T-helper 17 cell (primary cell): ENCODE measurements at regions not wholly inside any gene's neighbourhood (a gene's known extent, or its start where the extent isn't known, plus 50 kb on each side); places are given as distances from the start of the nearest gene placed in this dataset.
"Not testable (repeated sequence)": the region's sequence is repeated elsewhere in the genome, so short reads cannot be mapped to it uniquely, and the experiment has no call there.

Source experiments
- ATAC-seq: fragments of 150-1000 bp; cut with Tn5 transposase; 2 replicates; pipeline ENCODE4 v1.10.0; 2021; ENCODE audit warnings: mild to moderate bottlenecking, moderate library complexity
- DNase-seq, 3 donors: peaks; one replicate each; pipeline versions ENCODE4 v3.0.0 to v3.0.0-alpha.2; 2020 to 2021
- H3K9me3 ChIP-seq: one replicate; pipeline ENCODE4 v1.7.0; 2013; ENCODE audit warnings: low read length, mild to moderate bottlenecking; ENCODE audit not compliant: control insufficient read depth, poor library complexity, severe bottlenecking
- H3K27ac Mint-ChIP-seq: one replicate; pipeline ENCODE4 v1.8.0; 2022; ENCODE audit warnings: mild to moderate bottlenecking, moderate library complexity, mixed read lengths
- H3K27me3 Mint-ChIP-seq: one replicate; pipeline ENCODE4 v1.8.0; 2022; ENCODE audit warnings: mixed read lengths
- H3K36me3 Mint-ChIP-seq: one replicate; pipeline ENCODE4 v1.8.0; 2022; ENCODE audit warnings: low read depth, mixed read lengths
- H3K4me1 Mint-ChIP-seq: one replicate; pipeline ENCODE4 v1.8.0; 2022; ENCODE audit warnings: mild to moderate bottlenecking, mixed read lengths
- H3K4me3 Mint-ChIP-seq: one replicate; pipeline ENCODE4 v1.8.0; 2022; ENCODE audit warnings: mild to moderate bottlenecking, moderate library complexity, mixed read lengths

- no peak for DNase-seq
- no peaks in the 10 kb centered on the region for H3K4me1 Mint-ChIP-seq
- peak; percentile 50 for ATAC-seq
- no peaks in the 10 kb centered on the region for H3K36me3 Mint-ChIP-seq
- H3K27ac Mint-ChIP-seq = no peak overlapping the region
- H3K4me3 Mint-ChIP-seq = no peak overlapping the region
- no peaks in the 10 kb centered on the region for H3K27me3 Mint-ChIP-seq
- no peaks in the 10 kb centered on the region for H3K9me3 ChIP-seq
Observed at GRCh38 chr3:87503900-87504498, 227.6 kb upstream of the POU1F1 start.

- no peak overlapping the region for H3K4me3 Mint-ChIP-seq
- peak overlapping the region; percentile 41 for H3K27ac Mint-ChIP-seq
- H3K27me3 Mint-ChIP-seq = no peaks in the 10 kb centered on the region
- no peaks in the 10 kb centered on the region for H3K36me3 Mint-ChIP-seq
- H3K9me3 ChIP-seq = no peaks in the 10 kb centered on the region
- H3K4me1 Mint-ChIP-seq = no peaks in the 10 kb centered on the region
- ATAC-seq = no peak
- no peak for DNase-seq
Observed at GRCh38 chr3:87501076-87501475, 224.7 kb upstream of the POU1F1 start.

GRCh38 chr3:87498358-87499080 lies 222.1 kb upstream of the POU1F1 start:
- H3K4me1 Mint-ChIP-seq = no peaks in the 10 kb centered on the region
- H3K9me3 ChIP-seq = no peaks in the 10 kb centered on the region
- H3K4me3 Mint-ChIP-seq = no peak overlapping the region
- H3K27ac Mint-ChIP-seq = no peak overlapping the region
- DNase-seq = no peak
- no peaks in the 10 kb centered on the region for H3K36me3 Mint-ChIP-seq
- H3K27me3 Mint-ChIP-seq = no peaks in the 10 kb centered on the region
- ATAC-seq = no peak

- H3K4me1 Mint-ChIP-seq = no peaks in the 10 kb centered on the region
- H3K4me3 Mint-ChIP-seq = no peak overlapping the region
- no peaks in the 10 kb centered on the region for H3K9me3 ChIP-seq
- no peak overlapping the region for H3K27ac Mint-ChIP-seq
- no peak for ATAC-seq
- H3K27me3 Mint-ChIP-seq = no peaks in the 10 kb centered on the region
- no peaks in the 10 kb centered on the region for H3K36me3 Mint-ChIP-seq
- no peak for DNase-seq
Observed at GRCh38 chr3:87495938-87496337, 219.6 kb upstream of the POU1F1 start.

- no peaks in the 10 kb centered on the region for H3K4me1 Mint-ChIP-seq
- no peak for ATAC-seq
- H3K27ac Mint-ChIP-seq = no peak overlapping the region
- H3K27me3 Mint-ChIP-seq = no peaks in the 10 kb centered on the region
- no peaks in the 10 kb centered on the region for H3K36me3 Mint-ChIP-seq
- H3K4me3 Mint-ChIP-seq = no peak overlapping the region
- H3K9me3 ChIP-seq = no peaks in the 10 kb centered on the region
- DNase-seq = no peak
Observed at GRCh38 chr3:87494264-87494663, 217.9 kb upstream of the POU1F1 start.

- no peaks in the 10 kb centered on the region for H3K9me3 ChIP-seq
- H3K4me3 Mint-ChIP-seq = no peak overlapping the region
- H3K27me3 Mint-ChIP-seq = no peaks in the 10 kb centered on the region
- H3K4me1 Mint-ChIP-seq = no peaks in the 10 kb centered on the region
- DNase-seq = no peak
- no peaks in the 10 kb centered on the region for H3K36me3 Mint-ChIP-seq
- ATAC-seq = no peak
- H3K27ac Mint-ChIP-seq = no peak overlapping the region
Observed at GRCh38 chr3:87491843-87492242, 215.5 kb upstream of the POU1F1 start.

GRCh38 chr3:87489892-87490291 lies 213.5 kb upstream of the POU1F1 start:
- H3K27ac Mint-ChIP-seq = no peak overlapping the region
- ATAC-seq = no peak
- H3K27me3 Mint-ChIP-seq = no peaks in the 10 kb centered on the region
- H3K9me3 ChIP-seq = no peaks in the 10 kb centered on the region
- DNase-seq = no peak
- no peak overlapping the region for H3K4me3 Mint-ChIP-seq
- no peaks in the 10 kb centered on the region for H3K4me1 Mint-ChIP-seq
- H3K36me3 Mint-ChIP-seq = no peaks in the 10 kb centered on the region

- ATAC-seq (no peak), DNase-seq (no peak)
- no peaks in the 10 kb centered on the region for H3K9me3 ChIP-seq
- no peak overlapping the region for H3K27ac Mint-ChIP-seq
- H3K4me1 Mint-ChIP-seq = no peaks in the 10 kb centered on the region
- H3K4me3 Mint-ChIP-seq = no peak overlapping the region
- no peaks in the 10 kb centered on the region for H3K36me3 Mint-ChIP-seq
- H3K27me3 Mint-ChIP-seq = no peaks in the 10 kb centered on the region
Observed at GRCh38 chr3:87488765-87489164, 212.4 kb upstream of the POU1F1 start.

GRCh38 chr3:87486635-87487034 lies 210.3 kb upstream of the POU1F1 start:
- H3K27me3 Mint-ChIP-seq, H3K9me3 ChIP-seq, H3K4me1 Mint-ChIP-seq, H3K36me3 Mint-ChIP-seq, H3K27ac Mint-ChIP-seq, ATAC-seq, H3K4me3 Mint-ChIP-seq, DNase-seq: not testable (repeated sequence)

GRCh38 chr3:87486115-87486514 lies 209.7 kb upstream of the POU1F1 start:
- H3K27ac Mint-ChIP-seq = no peak overlapping the region

GRCh38 chr3:87478716-87479115 lies 202.3 kb upstream of the POU1F1 start:
- no peak overlapping the region for H3K4me3 Mint-ChIP-seq
- H3K9me3 ChIP-seq = no peaks in the 10 kb centered on the region
- no peaks in the 10 kb centered on the region for H3K36me3 Mint-ChIP-seq
- ATAC-seq = no peak
- DNase-seq = no peak
- H3K4me1 Mint-ChIP-seq = no peaks in the 10 kb centered on the region
- no peaks in the 10 kb centered on the region for H3K27me3 Mint-ChIP-seq
- H3K27ac Mint-ChIP-seq = no peak overlapping the region

More at GRCh38 chr3:87486115-87486514, 209.7 kb upstream of the POU1F1 start:
- ATAC-seq (no peak), DNase-seq (no peak)
- Mint-ChIP-seq H3K4me1 (no peaks in the 10 kb centered on the region), H3K36me3 (no peaks in the 10 kb centered on the region), H3K27me3 (no peaks in the 10 kb centered on the region), H3K4me3 (no peak overlapping the region)
- H3K9me3 ChIP-seq = no peaks in the 10 kb centered on the region

- Mint-ChIP-seq H3K27me3 (no peaks in the 10 kb centered on the region), H3K36me3 (no peaks in the 10 kb centered on the region), H3K27ac (no peak overlapping the region), H3K4me1 (no peaks in the 10 kb centered on the region), H3K4me3 (no peak overlapping the region)
- no peak for ATAC-seq
- DNase-seq = no peak
- no peaks in the 10 kb centered on the region for H3K9me3 ChIP-seq
Observed at GRCh38 chr3:87473944-87474343, 197.6 kb upstream of the POU1F1 start.

- H3K27ac Mint-ChIP-seq = no peak overlapping the region
- no peaks in the 10 kb centered on the region for H3K27me3 Mint-ChIP-seq
- no peak for ATAC-seq
Observed at GRCh38 chr3:87468938-87469337, 192.6 kb upstream of the POU1F1 start.

GRCh38 chr3:87468235-87468634 lies 191.9 kb upstream of the POU1F1 start:
- Mint-ChIP-seq H3K27me3 (no peaks in the 10 kb centered on the region), H3K36me3 (no peaks in the 10 kb centered on the region), H3K27ac (no peak overlapping the region), H3K4me1 (no peaks in the 10 kb centered on the region), H3K4me3 (no peak overlapping the region)
- ATAC-seq (no peak), DNase-seq (no peak)
- no peaks in the 10 kb centered on the region for H3K9me3 ChIP-seq

More at GRCh38 chr3:87468938-87469337, 192.6 kb upstream of the POU1F1 start:
- Mint-ChIP-seq H3K4me1 (no peaks in the 10 kb centered on the region), H3K36me3 (no peaks in the 10 kb centered on the region), H3K4me3 (no peak overlapping the region)
- no peak for DNase-seq
- H3K9me3 ChIP-seq = no peaks in the 10 kb centered on the region
